MG63 (cell line): ENCODE measurements at regions not wholly inside any gene's neighbourhood (a gene's known extent, or its start where the extent isn't known, plus 50 kb on each side); places are given as distances from the start of the nearest gene placed in this dataset.

Source experiments
- DNase-seq: peaks from one replicate; pipeline ENCODE4 v3.0.0-alpha.2; 2020
- H3K27me3 ChIP-seq: fragments of 250-450 bp; sonication (Bioruptor Pico); 2 replicates; pipeline ENCODE4 v1.5.1; 2020; ENCODE audit warnings: mild to moderate bottlenecking, moderate library complexity
- H3K36me3 ChIP-seq: fragments of 250-450 bp; sonication (Bioruptor Pico); 2 replicates; pipeline ENCODE4 v1.5.1; 2020; ENCODE audit warnings: mild to moderate bottlenecking, moderate library complexity
- H3K4me3 ChIP-seq: fragments of 250-450 bp; sonication (Bioruptor Pico); 2 replicates; pipeline ENCODE4 v1.5.1; 2020; ENCODE audit warnings: mild to moderate bottlenecking, moderate library complexity
- H3K9me3 ChIP-seq: fragments of 250-450 bp; sonication (Bioruptor Pico); 2 replicates; pipeline ENCODE4 v1.5.1; 2020; ENCODE audit warnings: mild to moderate bottlenecking, moderate library complexity

- Histone ChIP-seq H3K4me3 (no peak overlapping the region), H3K27me3 (no peaks in the 10 kb centered on the region), H3K36me3 (no peaks in the 10 kb centered on the region), H3K9me3 (no peaks in the 10 kb centered on the region)
- DNase-seq: no peak
Measured at GRCh38 chr6:155936551-155936950, 480.9 kb upstream of the NOX3 start.

- Histone ChIP-seq H3K9me3 (no peaks in the 10 kb centered on the region), H3K36me3 (no peaks in the 10 kb centered on the region), H3K27me3 (no peaks in the 10 kb centered on the region), H3K4me3 (no peak overlapping the region)
- no peak for DNase-seq
Measured at GRCh38 chr6:155936127-155936526, 480.5 kb upstream of the NOX3 start.

- Histone ChIP-seq H3K27me3 (no peaks in the 10 kb centered on the region), H3K4me3 (no peak overlapping the region), H3K9me3 (no peaks in the 10 kb centered on the region), H3K36me3 (no peaks in the 10 kb centered on the region)
- DNase-seq: no peak
Measured at GRCh38 chr6:155916846-155917624, 461.4 kb upstream of the NOX3 start.

- H3K36me3 ChIP-seq: no peaks in the 10 kb centered on the region
- H3K27me3 ChIP-seq: no peaks in the 10 kb centered on the region
- H3K4me3 ChIP-seq: no peak overlapping the region
- H3K9me3 ChIP-seq: no peaks in the 10 kb centered on the region
- DNase-seq: no peak
Measured at GRCh38 chr6:155915651-155916050, 460.0 kb upstream of the NOX3 start.

GRCh38 chr6:155913816-155914215 lies 458.2 kb upstream of the NOX3 start:
- no peaks in the 10 kb centered on the region for H3K9me3 ChIP-seq
- no peaks in the 10 kb centered on the region for H3K36me3 ChIP-seq
- no peak for DNase-seq
- no peak overlapping the region for H3K4me3 ChIP-seq
- no peaks in the 10 kb centered on the region for H3K27me3 ChIP-seq

GRCh38 chr6:155909710-155910109 lies 454.1 kb upstream of the NOX3 start:
- Histone ChIP-seq H3K27me3 (no peaks in the 10 kb centered on the region), H3K9me3 (no peaks in the 10 kb centered on the region), H3K36me3 (no peaks in the 10 kb centered on the region), H3K4me3 (no peak overlapping the region)
- DNase-seq: no peak

- no peak for DNase-seq
- H3K9me3 ChIP-seq: no peaks in the 10 kb centered on the region
- H3K36me3 ChIP-seq: no peaks in the 10 kb centered on the region
- H3K27me3 ChIP-seq: no peaks in the 10 kb centered on the region
- no peak overlapping the region for H3K4me3 ChIP-seq
Measured at GRCh38 chr6:155895641-155896040, 440.0 kb upstream of the NOX3 start.

GRCh38 chr6:155894758-155895157 lies 439.1 kb upstream of the NOX3 start:
- no peak for DNase-seq
- no peaks in the 10 kb centered on the region for H3K27me3 ChIP-seq

GRCh38 chr6:155894262-155894661 lies 438.6 kb upstream of the NOX3 start:
- Histone ChIP-seq H3K36me3 (no peaks in the 10 kb centered on the region), H3K4me3 (no peak overlapping the region), H3K9me3 (no peaks in the 10 kb centered on the region), H3K27me3 (no peaks in the 10 kb centered on the region)
- DNase-seq: no peak

More at GRCh38 chr6:155894758-155895157, 439.1 kb upstream of the NOX3 start:
- Histone ChIP-seq H3K4me3 (no peak overlapping the region), H3K36me3 (no peaks in the 10 kb centered on the region), H3K9me3 (no peaks in the 10 kb centered on the region)

GRCh38 chr6:155890409-155890808 lies 434.8 kb upstream of the NOX3 start:
- DNase-seq: no peak
- Histone ChIP-seq H3K27me3 (no peaks in the 10 kb centered on the region), H3K9me3 (no peaks in the 10 kb centered on the region), H3K36me3 (no peaks in the 10 kb centered on the region), H3K4me3 (no peak overlapping the region)

GRCh38 chr6:155889410-155889809 lies 433.8 kb upstream of the NOX3 start:
- Histone ChIP-seq H3K27me3 (no peaks in the 10 kb centered on the region), H3K9me3 (no peaks in the 10 kb centered on the region), H3K4me3 (no peak overlapping the region), H3K36me3 (no peaks in the 10 kb centered on the region)
- no peak for DNase-seq

- Histone ChIP-seq H3K9me3 (no peaks in the 10 kb centered on the region), H3K4me3 (no peak overlapping the region), H3K27me3 (no peaks in the 10 kb centered on the region), H3K36me3 (no peaks in the 10 kb centered on the region)
- no peak for DNase-seq
Measured at GRCh38 chr6:155887421-155887820, 431.8 kb upstream of the NOX3 start.

GRCh38 chr6:155883741-155884140 lies 428.1 kb upstream of the NOX3 start:
- H3K9me3 ChIP-seq: no peaks in the 10 kb centered on the region
- H3K4me3 ChIP-seq: no peak overlapping the region
- no peaks in the 10 kb centered on the region for H3K27me3 ChIP-seq
- peak; percentile 56 for DNase-seq
- no peaks in the 10 kb centered on the region for H3K36me3 ChIP-seq

- no peaks in the 10 kb centered on the region for H3K27me3 ChIP-seq
- no peaks in the 10 kb centered on the region for H3K9me3 ChIP-seq
- H3K4me3 ChIP-seq: no peak overlapping the region
- H3K36me3 ChIP-seq: no peaks in the 10 kb centered on the region
- no peak for DNase-seq
Measured at GRCh38 chr6:155883334-155883731, 427.7 kb upstream of the NOX3 start.

GRCh38 chr6:155882527-155883333 lies 427.1 kb upstream of the NOX3 start:
- no peak for DNase-seq
- no peaks in the 10 kb centered on the region for H3K9me3 ChIP-seq
- H3K4me3 ChIP-seq: no peak overlapping the region
- no peaks in the 10 kb centered on the region for H3K27me3 ChIP-seq
- no peaks in the 10 kb centered on the region for H3K36me3 ChIP-seq

GRCh38 chr6:155881826-155882526 lies 426.3 kb upstream of the NOX3 start:
- no peak overlapping the region for H3K4me3 ChIP-seq
- H3K27me3 ChIP-seq: no peaks in the 10 kb centered on the region
- no peak for DNase-seq
- H3K9me3 ChIP-seq: no peaks in the 10 kb centered on the region
- no peaks in the 10 kb centered on the region for H3K36me3 ChIP-seq

GRCh38 chr6:155880900-155881299 lies 425.3 kb upstream of the NOX3 start:
- no peaks in the 10 kb centered on the region for H3K9me3 ChIP-seq
- no peak overlapping the region for H3K4me3 ChIP-seq
- H3K36me3 ChIP-seq: no peaks in the 10 kb centered on the region
- no peak for DNase-seq
- no peaks in the 10 kb centered on the region for H3K27me3 ChIP-seq
